MCF 10A (cell line): ENCODE measurements at regions not wholly inside any gene's neighbourhood (a gene's known extent, or its start where the extent isn't known, plus 50 kb on each side); places are given as distances from the start of the nearest gene placed in this dataset.

Experiments
- BruUV-seq: library from RNA; stranded (reverse); fragments of 400-500 nt; replicated peaks from 2 replicates; lab custom pipeline; 2021; lab: Mats Ljungman, UMichigan
- CTCF ChIA-PET: fragments of 300-600 bp; sonication (Branson Sonifier 250); formaldehyde crosslinking; extraction: SDS; loops from one replicate; lab custom pipeline; 2021; ENCODE audit warnings: antibody characterized with exemption, inconsistent platforms; lab: Yijun Ruan, JAX
- POLR2A ChIA-PET: fragments of 300-600, 350-650 bp; sonication (Branson Sonifier 250); formaldehyde crosslinking; extraction: SDS; loops from one replicate; lab custom pipeline; 2020; ENCODE audit warnings: antibody characterized with exemption, inconsistent platforms; lab: Yijun Ruan, JAX
- DNase-seq: peaks from one replicate; pipeline ENCODE4 v3.0.0-alpha.2; 2018; ENCODE audit not compliant: unreplicated experiment
- H3K27ac Mint-ChIP-seq: one replicate; pipeline ENCODE4 v1.8.0; 2022; ENCODE audit warnings: mild to moderate bottlenecking, low read depth, mixed read lengths; ENCODE audit not compliant: unreplicated experiment
- H3K27me3 Mint-ChIP-seq: one replicate; pipeline ENCODE4 v1.8.0; 2022; ENCODE audit warnings: mixed read lengths; ENCODE audit not compliant: insufficient read depth, unreplicated experiment
- H3K36me3 Mint-ChIP-seq: one replicate; pipeline ENCODE4 v1.8.0; 2022; ENCODE audit warnings: mild to moderate bottlenecking, moderate library complexity, mixed read lengths; ENCODE audit not compliant: insufficient read depth, unreplicated experiment
- H3K4me1 Mint-ChIP-seq: one replicate; pipeline ENCODE4 v1.8.0; 2022; ENCODE audit warnings: mixed read lengths; ENCODE audit not compliant: insufficient read depth, unreplicated experiment
- H3K4me3 Mint-ChIP-seq: one replicate; pipeline ENCODE4 v1.8.0; 2022; ENCODE audit warnings: mild to moderate bottlenecking, moderate library complexity, mixed read lengths; ENCODE audit not compliant: unreplicated experiment
- H3K9me3 Mint-ChIP-seq: one replicate; pipeline ENCODE4 v1.8.0; 2022; ENCODE audit warnings: mixed read lengths; ENCODE audit not compliant: unreplicated experiment
- intact Hi-C: fragments of 100-400 bp; cut with micrococcal nuclease; formaldehyde crosslinking; loops from 2 replicates; pipeline ENCODE4 v1.14.1; 2022
- TF ChIP-seq, protein P1 (sequence below): fragments of 200-600 bp; IDR thresholded peaks from one replicate; pipeline ENCODE4 v1.8.0; 2022; ENCODE audit warnings: antibody characterized with exemption, mild to moderate bottlenecking; ENCODE audit not compliant: unreplicated experiment

DNA sequence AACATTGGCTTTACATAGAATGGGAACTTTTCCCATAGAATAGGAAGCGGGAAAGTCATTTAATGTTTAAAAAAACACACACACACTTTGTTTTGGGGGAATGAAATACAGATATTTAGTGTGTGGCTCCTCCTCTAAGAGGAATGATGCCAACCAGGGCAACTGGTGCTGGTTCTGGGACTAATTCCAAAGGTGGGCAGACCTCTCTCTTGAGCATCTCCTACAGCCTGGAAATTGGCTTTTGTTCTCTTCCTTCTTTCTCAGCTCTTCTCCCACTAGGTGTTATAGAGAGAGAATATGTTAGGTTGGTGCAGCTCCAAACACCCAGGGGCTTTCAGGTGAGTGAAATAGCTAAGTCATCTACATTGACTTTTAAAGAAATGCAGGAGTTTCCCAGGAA lies 190.1 kb downstream of the RAD51AP2 start:
- no peaks in the 10 kb centered on the region for H3K36me3 Mint-ChIP-seq
- intact Hi-C loops, result no loop called here
- no TSS peak for BruUV-seq

DNA sequence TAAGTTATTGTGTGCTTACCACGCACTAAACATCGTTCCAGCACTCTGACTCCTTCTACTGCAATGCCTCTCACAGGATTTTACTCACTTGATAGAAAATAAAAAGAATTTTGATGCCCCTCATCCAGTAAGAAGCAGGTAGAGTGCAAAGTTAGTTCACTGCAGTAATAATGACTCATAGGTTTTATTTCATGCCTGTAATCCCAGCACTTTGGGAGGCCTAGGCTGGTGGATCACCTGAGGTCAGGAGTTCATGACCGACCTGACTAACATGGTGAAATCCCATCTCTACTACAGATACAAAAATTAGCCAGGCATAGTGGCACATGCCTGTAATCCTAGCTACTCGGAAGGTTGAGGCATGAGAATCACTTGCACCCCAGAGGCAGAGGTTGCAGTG lies 190.6 kb downstream of the RAD51AP2 start:
- ChIA-PET POLR2A (no interaction called here), CTCF (interaction anchor here (0.6 to 1.6 kb wide), 2 partner anchors 18 kb away, joined by 3 to 5 read pairs; no protein-coding TSS in a partner anchor)
- Mint-ChIP-seq H3K4me3 (no peak overlapping the region), H3K27ac (no peak overlapping the region), H3K27me3 (no peaks in the 10 kb centered on the region), H3K36me3 (no peaks in the 10 kb centered on the region), H3K9me3 (no peaks in the 10 kb centered on the region), H3K4me1 (no peaks in the 10 kb centered on the region)
- DNase-seq, result peak; percentile 14
- TF ChIP-seq, protein P1, sequence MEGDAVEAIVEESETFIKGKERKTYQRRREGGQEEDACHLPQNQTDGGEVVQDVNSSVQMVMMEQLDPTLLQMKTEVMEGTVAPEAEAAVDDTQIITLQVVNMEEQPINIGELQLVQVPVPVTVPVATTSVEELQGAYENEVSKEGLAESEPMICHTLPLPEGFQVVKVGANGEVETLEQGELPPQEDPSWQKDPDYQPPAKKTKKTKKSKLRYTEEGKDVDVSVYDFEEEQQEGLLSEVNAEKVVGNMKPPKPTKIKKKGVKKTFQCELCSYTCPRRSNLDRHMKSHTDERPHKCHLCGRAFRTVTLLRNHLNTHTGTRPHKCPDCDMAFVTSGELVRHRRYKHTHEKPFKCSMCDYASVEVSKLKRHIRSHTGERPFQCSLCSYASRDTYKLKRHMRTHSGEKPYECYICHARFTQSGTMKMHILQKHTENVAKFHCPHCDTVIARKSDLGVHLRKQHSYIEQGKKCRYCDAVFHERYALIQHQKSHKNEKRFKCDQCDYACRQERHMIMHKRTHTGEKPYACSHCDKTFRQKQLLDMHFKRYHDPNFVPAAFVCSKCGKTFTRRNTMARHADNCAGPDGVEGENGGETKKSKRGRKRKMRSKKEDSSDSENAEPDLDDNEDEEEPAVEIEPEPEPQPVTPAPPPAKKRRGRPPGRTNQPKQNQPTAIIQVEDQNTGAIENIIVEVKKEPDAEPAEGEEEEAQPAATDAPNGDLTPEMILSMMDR, result no peak
- no TSS peak for BruUV-seq
- intact Hi-C loops, result no loop called here

More for the DNA sequence above, 190.1 kb downstream of the RAD51AP2 start:
- Mint-ChIP-seq H3K27ac (no peak overlapping the region), H3K4me1 (no peaks in the 10 kb centered on the region), H3K4me3 (no peak overlapping the region), H3K27me3 (no peaks in the 10 kb centered on the region), H3K9me3 (no peaks in the 10 kb centered on the region)
- ChIA-PET CTCF (interaction anchor here (0.5 to 0.6 kb wide), 2 partner anchors 18 to 77 kb away, joined by 3 read pairs; no protein-coding TSS in a partner anchor), POLR2A (no interaction called here)
- TF ChIP-seq, protein P1, result no peak
- DNase-seq, result no peak

DNA sequence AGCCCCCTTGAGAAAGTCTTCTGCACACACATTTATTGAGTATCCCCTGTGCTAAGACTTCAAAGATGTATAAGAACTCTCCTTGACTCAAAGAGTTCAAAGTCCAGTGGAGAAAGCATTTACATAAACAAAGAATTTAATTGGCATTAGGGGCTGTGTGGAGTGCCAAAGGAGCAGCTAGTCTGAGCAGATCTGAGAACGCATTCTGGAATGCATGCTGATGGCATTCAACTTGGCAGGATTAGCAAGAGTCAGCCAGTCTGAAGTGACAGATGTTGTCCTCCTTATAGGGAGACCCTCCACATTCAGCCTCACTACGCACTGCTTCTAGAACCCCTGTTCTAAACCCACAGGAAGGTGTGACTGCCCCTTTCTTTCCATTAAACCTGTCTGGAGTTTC lies 191.5 kb downstream of the RAD51AP2 start:
- Mint-ChIP-seq H3K4me1 (no peaks in the 10 kb centered on the region), H3K27me3 (no peaks in the 10 kb centered on the region)

DNA sequence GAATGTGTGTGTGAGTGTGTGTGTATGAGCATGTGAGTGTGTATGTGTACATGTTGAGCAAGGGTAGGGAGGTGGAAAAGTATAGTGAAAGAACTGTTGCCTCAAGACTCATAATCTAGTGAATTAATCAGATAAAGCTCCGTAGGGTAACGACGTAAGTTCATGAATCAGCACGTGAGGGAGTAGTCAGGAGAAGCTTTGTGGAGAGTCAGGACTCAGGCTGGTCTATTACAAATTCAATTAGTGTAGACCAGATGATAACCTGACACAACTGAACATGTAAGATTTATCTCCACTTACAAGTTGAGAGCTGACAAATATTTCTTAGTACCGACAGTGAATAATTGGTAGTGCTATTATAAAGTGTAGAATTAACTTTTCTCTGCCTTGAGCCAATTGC lies 194.5 kb downstream of the RAD51AP2 start:
- DNase-seq, result no peak
- no peak overlapping the region for H3K4me3 Mint-ChIP-seq
- H3K27me3 Mint-ChIP-seq, result no peaks in the 10 kb centered on the region
- H3K4me1 Mint-ChIP-seq, result no peaks in the 10 kb centered on the region
- peaks cover 6% of the 10 kb centered on the region for H3K36me3 Mint-ChIP-seq
- intact Hi-C loops, result no loop called here
- no TSS peak for BruUV-seq
- no peaks in the 10 kb centered on the region for H3K9me3 Mint-ChIP-seq
- POLR2A ChIA-PET, result no interaction called here
- no peak overlapping the region for H3K27ac Mint-ChIP-seq
- CTCF ChIA-PET, result interaction anchor here (5.3 kb wide), 1 partner anchor 14 kb away, joined by 32 read pairs; no protein-coding TSS in a partner anchor
- TF ChIP-seq, protein P1, result no peak

More for the DNA sequence above, 191.5 kb downstream of the RAD51AP2 start:
- no TSS peak for BruUV-seq
- no peak overlapping the region for H3K27ac Mint-ChIP-seq
- no peaks in the 10 kb centered on the region for H3K36me3 Mint-ChIP-seq
- TF ChIP-seq, protein P1, result no peak
- intact Hi-C loops, result no loop called here
- POLR2A ChIA-PET, result no interaction called here
- H3K9me3 Mint-ChIP-seq, result no peaks in the 10 kb centered on the region
- no peak for DNase-seq
- CTCF ChIA-PET, result interaction anchor here (0.6 to 1.6 kb wide), 2 partner anchors 17 to 284 kb away, joined by 3 to 5 read pairs; no protein-coding TSS in a partner anchor
- no peak overlapping the region for H3K4me3 Mint-ChIP-seq
